Skeletal muscle tissue (tissue), 3 donors: ENCODE measurements at regions not wholly inside any gene's neighbourhood (a gene's known extent, or its start where the extent isn't known, plus 50 kb on each side); places are given as distances from the start of the nearest gene placed in this dataset.

ENCODE experiments used
- H3K27ac ChIP-seq: one replicate; pipeline ENCODE4 v1.7.0; 2013; ENCODE audit warnings: mild to moderate bottlenecking, low read depth, low read length, inconsistent platforms
- H3K27me3 ChIP-seq, 3 donors: one replicate each; pipeline ENCODE4 v1.7.0; 2013; ENCODE audit warnings: low read length in 3 of 3; ENCODE audit not compliant: control insufficient read depth in 3 of 3, insufficient read depth in 3 of 3
- H3K36me3 ChIP-seq, 3 donors: one replicate each; pipeline ENCODE4 v1.7.0; 2013; ENCODE audit warnings: low read length in 3 of 3; ENCODE audit not compliant: control insufficient read depth in 3 of 3, insufficient read depth in 3 of 3
- H3K4me1 ChIP-seq, 3 donors: one replicate each; pipeline ENCODE4 v1.7.0; 2013; ENCODE audit warnings: low read length in 3 of 3, mild to moderate bottlenecking in 3 of 3; ENCODE audit not compliant: control insufficient read depth in 3 of 3, insufficient read depth in 3 of 3
- H3K4me3 ChIP-seq, 3 donors: one replicate each; pipeline ENCODE4 v1.7.0; 2013; ENCODE audit warnings: low read length in 3 of 3
- H3K9ac ChIP-seq, 3 donors: one replicate each; pipeline ENCODE4 v1.7.0; 2013; ENCODE audit warnings: low read length in 3 of 3, mild to moderate bottlenecking in 3 of 3, moderate library complexity in 2 of 3, low read depth in 1 of 3
- H3K9me3 ChIP-seq, 3 donors: one replicate each; pipeline ENCODE4 v1.7.0; 2013; ENCODE audit warnings: low read length in 3 of 3; ENCODE audit not compliant: control insufficient read depth in 3 of 3
- donor health status: Osteomylitis.

DNA sequence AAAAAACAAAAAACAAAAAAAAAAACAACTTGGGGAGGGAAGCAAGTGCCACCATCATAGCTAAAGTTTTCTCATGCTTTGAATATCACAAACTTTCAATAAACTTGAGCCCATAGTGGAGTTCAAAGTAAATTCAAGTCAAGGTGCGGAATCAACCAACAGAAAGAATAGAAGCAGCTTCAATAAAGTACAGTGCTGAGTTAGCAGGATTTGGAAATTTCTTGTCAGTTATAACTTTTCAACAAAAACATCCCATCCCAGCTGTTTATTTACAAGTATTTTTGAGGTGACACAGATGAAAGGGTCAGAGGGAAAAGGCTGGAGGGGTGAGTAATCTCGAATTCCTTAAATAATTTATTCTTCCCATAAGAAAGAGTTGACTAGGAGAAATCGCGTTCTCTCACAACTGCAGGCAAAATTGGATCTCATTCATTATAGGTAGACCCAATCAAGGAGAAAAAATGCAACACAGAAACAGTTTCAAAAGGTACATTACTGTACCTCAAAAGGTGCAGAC lies 477.4 kb upstream of the RASGRP1 start:
- Histone ChIP-seq H3K9ac (no peak overlapping the region), H3K4me3 (no peak overlapping the region), H3K9me3 (no peaks in the 10 kb centered on the region), H3K27me3 (no peaks in the 10 kb centered on the region), H3K27ac (no peak overlapping the region), H3K36me3 (no peaks in the 10 kb centered on the region), H3K4me1 (no peaks in the 10 kb centered on the region)

DNA sequence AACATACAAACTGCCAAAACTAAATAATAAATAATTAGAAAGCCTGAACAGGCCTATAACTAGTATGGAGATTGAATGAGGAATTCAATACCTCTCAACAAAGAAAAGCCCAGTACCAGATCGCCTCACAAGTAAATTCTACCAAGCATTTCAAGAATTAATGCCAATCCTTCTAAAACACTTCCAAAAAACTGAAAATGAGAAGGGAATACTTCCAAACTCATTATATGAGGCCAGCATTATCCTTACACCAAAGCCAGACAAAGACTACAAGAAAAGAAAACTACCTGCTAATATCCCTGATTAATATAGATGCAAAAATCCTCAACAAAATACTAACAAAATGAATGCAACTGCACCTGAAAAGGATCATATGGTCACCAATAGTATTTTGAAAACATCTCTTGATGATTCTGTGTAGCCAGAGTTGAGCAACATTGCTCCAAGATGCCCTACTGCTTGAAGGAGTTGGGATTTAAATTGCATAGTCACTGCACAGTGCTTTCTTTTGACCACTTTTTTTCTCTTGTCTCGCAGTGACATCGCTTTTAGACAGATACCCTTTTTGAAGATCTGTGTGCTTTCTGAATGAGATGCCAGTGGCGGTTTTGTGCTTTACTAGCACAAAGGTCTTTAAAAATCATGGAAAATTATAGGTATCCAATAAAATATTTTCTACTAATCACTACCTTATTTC lies 487.2 kb upstream of the RASGRP1 start:
- no peak overlapping the region for H3K27ac ChIP-seq
- no peaks in the 10 kb centered on the region for H3K36me3 ChIP-seq
- peaks cover 0 to 7% (median 0%) of the 10 kb centered on the region in 3 donors for H3K9me3 ChIP-seq
- H3K4me3 ChIP-seq: no peak overlapping the region
- no peak overlapping the region for H3K9ac ChIP-seq
- no peaks in the 10 kb centered on the region for H3K4me1 ChIP-seq
- no peaks in the 10 kb centered on the region for H3K27me3 ChIP-seq

DNA sequence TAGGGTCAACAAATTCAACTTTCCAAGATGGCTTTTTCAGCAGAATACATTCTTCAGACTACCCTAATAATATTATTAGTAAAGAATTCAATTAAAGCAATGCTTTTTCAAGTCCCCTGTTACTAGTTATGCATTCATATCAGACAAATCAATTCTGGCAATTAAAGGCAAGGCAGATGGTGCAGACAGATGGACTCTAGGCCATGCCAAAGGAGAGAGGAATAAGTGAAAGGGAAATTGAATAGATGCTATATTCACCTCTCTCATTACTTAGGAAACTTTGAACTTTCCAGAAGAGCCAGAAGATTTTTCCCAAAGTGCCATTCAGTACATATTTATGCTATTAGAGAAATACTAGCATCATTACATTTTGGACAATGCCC lies 487.7 kb upstream of the RASGRP1 start:
- H3K36me3 ChIP-seq: no peaks in the 10 kb centered on the region
- H3K27me3 ChIP-seq: no peaks in the 10 kb centered on the region
- H3K9ac ChIP-seq: no peak overlapping the region
- H3K27ac ChIP-seq: no peak overlapping the region
- H3K9me3 ChIP-seq: peaks cover 0 to 7% (median 0%) of the 10 kb centered on the region in 3 donors
- no peaks in the 10 kb centered on the region for H3K4me1 ChIP-seq
- no peak overlapping the region for H3K4me3 ChIP-seq

DNA sequence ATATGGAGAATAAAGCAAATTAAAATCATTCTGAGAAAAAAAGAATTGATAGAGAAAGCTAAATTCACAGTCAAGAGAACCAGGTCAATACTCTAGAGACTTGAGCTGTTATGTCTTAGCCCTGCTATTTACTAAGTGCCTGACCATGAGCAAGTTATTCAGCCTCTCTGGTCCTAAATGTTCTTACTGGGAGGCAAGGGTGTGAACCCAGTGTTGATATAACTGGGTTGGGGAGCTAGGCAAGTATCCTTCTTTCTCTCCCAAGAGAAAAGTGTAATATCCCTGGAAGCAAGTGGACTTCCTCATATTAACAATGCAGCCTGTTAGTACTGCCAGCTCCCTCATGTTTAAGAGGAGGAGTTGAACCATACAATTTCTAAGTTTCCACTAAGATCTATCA lies 488.9 kb upstream of the RASGRP1 start:
- Histone ChIP-seq H3K4me3 (no peak overlapping the region), H3K4me1 (no peaks in the 10 kb centered on the region)

DNA sequence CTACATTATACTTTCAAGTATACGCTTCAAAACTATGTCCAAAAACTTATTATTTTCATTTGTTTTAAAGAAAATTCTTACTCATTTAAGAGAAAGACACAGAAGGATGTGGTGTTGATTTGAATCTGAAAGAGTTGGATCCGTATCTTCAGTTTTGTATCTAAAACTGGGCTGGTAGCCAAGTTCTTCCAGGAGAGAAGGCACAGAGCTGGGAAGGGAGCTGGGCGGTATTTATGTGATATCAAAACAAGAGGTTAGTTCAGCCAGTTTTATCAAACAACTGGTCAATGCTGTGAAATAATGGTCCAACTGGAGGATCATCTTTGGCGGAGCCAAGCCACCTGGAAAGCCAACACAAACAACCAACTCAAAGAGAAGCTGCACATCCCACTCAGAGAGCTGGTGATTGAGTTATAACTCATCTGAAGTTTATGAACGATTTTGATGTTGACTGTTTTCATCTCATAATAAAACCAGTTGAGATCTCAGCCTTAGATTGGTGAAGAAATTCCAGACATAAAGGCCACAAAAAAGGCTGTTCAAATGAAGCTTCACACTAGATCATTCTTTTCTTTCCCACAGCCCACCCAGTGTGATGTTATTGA lies 489.6 kb upstream of the RASGRP1 start:
- Histone ChIP-seq H3K27ac (no peak overlapping the region), H3K27me3 (no peaks in the 10 kb centered on the region), H3K36me3 (no peaks in the 10 kb centered on the region), H3K9ac (no peak overlapping the region), H3K9me3 (peaks cover 0 to 7% (median 0%) of the 10 kb centered on the region in 3 donors), H3K4me3 (no peak overlapping the region), H3K4me1 (no peaks in the 10 kb centered on the region)

More for the DNA sequence above, 488.9 kb upstream of the RASGRP1 start:
- Histone ChIP-seq H3K27ac (no peak overlapping the region), H3K36me3 (no peaks in the 10 kb centered on the region), H3K27me3 (no peaks in the 10 kb centered on the region), H3K9me3 (peaks cover 0 to 7% (median 0%) of the 10 kb centered on the region in 3 donors), H3K9ac (no peak overlapping the region)

DNA sequence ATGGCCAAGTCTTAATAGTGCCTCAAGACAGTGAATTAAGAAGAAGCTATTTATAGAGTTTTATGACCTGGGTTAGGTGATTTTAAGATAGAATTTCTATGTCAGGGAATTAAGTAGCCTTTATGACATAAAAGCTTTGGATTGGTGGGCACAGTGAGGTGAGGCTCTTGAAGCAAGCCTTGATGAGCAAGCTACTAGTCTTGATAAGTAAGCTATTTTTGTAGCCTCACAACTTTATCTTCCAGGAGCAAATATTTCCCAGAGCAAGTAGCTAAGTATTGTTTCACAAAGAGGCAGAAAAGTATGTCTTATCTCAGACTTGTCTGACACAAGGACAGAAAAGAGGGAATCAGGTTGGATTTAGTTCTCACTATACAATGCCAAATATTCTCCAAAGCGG lies 491.7 kb upstream of the RASGRP1 start:
- no peak overlapping the region for H3K4me3 ChIP-seq
- H3K36me3 ChIP-seq: no peaks in the 10 kb centered on the region
- H3K9me3 ChIP-seq: no peaks in the 10 kb centered on the region

DNA sequence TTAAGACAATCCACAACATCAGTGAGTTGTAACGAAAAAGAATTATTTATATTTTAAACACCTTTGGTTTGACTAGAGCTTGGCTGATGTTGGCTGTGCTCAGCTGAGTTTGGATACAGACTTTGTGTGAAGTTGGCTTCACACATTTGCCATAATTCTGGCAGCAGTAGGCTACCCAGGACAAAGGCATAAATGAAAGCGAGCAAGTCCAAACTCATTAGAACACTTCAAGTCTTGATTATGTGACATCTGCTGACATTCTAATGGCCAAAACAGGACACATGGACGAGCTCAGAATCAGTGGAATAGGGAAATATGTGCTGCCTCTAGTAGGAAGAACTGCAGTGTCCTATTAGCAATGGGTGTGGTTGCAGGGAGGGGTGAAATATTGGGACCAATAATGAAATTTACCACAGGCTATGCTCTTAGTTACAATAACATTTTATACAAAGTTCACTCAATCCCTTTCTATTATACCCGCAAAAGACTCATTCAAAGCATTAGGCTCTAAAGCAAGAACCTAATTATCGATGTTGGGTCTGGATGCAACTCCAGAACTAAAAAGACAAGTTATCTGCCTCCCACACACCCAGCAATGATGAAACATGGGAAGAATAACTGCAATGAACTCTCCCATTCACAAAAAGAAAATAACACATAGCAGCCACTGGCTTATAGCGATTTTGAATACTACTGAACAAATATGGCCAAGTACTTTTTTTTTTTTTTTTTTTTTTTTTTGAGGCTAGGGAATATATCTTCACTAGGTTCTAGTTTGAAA lies 493.9 kb upstream of the RASGRP1 start:
- Histone ChIP-seq H3K4me1 (no peaks in the 10 kb centered on the region), H3K9me3 (no peaks in the 10 kb centered on the region), H3K27me3 (no peaks in the 10 kb centered on the region), H3K36me3 (no peaks in the 10 kb centered on the region), H3K27ac (no peak overlapping the region), H3K4me3 (no peak overlapping the region), H3K9ac (no peak overlapping the region)

More for the DNA sequence above, 491.7 kb upstream of the RASGRP1 start:
- Histone ChIP-seq H3K9ac (no peak overlapping the region), H3K27ac (no peak overlapping the region), H3K27me3 (no peaks in the 10 kb centered on the region), H3K4me1 (no peaks in the 10 kb centered on the region)

DNA sequence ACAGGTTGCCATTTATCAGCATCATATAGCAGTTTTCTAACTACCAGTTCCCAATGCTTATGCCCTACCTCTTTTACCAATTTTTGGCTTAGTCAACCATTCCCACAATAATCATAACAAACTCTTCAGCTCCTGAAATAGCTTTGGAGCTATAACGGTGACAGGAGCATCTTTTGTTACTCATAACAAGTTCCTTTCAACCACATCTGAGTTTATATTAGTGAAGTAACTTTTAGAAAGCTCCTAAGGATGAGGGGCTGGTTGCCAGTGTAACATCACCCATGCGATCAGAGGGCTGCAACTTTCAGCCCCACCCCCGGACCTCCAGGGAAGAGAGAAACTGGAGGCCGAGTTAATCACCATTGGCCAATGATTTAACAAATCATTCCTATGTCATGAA lies 495.3 kb upstream of the RASGRP1 start:
- Histone ChIP-seq H3K4me1 (no peaks in the 10 kb centered on the region), H3K9ac (no peak overlapping the region), H3K27me3 (no peaks in the 10 kb centered on the region), H3K36me3 (no peaks in the 10 kb centered on the region), H3K27ac (no peak overlapping the region), H3K4me3 (no peak overlapping the region), H3K9me3 (no peaks in the 10 kb centered on the region)

DNA sequence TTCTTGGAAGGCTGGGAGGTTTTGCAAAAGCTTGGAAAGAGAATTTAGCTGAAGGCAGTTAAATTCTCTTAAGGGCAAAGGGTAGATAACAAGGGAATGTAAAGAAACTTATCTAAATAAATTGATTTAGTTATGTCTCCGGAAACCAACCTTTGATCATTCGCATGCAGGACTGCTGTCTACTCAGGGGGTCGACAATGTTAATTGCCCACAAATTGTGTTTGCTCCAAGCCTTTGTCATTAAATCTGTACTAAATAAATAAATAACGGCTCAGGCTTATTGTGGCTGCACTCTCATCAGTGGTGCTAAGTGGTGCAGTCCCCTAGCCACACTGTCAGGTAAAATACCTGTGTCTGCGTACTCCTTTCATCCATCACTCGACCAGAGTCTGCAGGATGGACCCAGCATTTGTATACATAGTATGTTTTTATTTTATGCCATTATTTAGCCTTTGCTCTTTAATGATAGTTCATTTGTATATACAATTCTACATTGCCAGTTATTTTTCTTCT lies 497.4 kb upstream of the RASGRP1 start:
- Histone ChIP-seq H3K27me3 (no peaks in the 10 kb centered on the region), H3K9me3 (no peaks in the 10 kb centered on the region), H3K9ac (no peak overlapping the region), H3K4me3 (no peak overlapping the region), H3K36me3 (no peaks in the 10 kb centered on the region), H3K4me1 (no peaks in the 10 kb centered on the region), H3K27ac (no peak overlapping the region)

DNA sequence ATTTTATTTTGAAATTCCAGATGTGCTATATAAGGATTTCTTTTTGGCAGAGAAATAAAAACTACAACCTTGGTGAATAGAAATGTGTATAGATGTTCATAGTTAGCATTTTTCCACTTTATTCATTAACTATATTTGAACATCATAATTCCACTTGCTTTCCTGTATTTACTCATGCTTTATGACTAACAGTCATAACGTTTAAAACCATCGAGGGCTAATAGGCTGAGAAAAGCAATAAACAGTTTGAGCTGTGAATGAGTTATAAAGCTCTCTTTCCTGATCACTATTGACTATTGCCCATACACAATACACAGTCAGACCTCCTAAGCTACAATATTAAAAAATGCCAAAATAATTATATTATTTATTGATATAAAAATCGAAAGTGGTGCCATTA lies 502.1 kb upstream of the RASGRP1 start:
- no peaks in the 10 kb centered on the region for H3K27me3 ChIP-seq
- no peak overlapping the region for H3K9ac ChIP-seq
- H3K9me3 ChIP-seq: no peaks in the 10 kb centered on the region
- H3K4me3 ChIP-seq: no peak overlapping the region
- no peaks in the 10 kb centered on the region for H3K4me1 ChIP-seq
- no peak overlapping the region for H3K27ac ChIP-seq
- H3K36me3 ChIP-seq: no peaks in the 10 kb centered on the region
